TTC549 (cell line): ENCODE measurements at regions not wholly inside any gene's neighbourhood (a gene's known extent, or its start where the extent isn't known, plus 50 kb on each side); places are given as distances from the start of the nearest gene placed in this dataset.

ENCODE experiments used
- FAIRE-seq: peaks from 2 replicates; lab custom pipeline; 2012; peaks lifted over from hg19 to GRCh38; lab: Jason Lieb, UNC

DNA sequence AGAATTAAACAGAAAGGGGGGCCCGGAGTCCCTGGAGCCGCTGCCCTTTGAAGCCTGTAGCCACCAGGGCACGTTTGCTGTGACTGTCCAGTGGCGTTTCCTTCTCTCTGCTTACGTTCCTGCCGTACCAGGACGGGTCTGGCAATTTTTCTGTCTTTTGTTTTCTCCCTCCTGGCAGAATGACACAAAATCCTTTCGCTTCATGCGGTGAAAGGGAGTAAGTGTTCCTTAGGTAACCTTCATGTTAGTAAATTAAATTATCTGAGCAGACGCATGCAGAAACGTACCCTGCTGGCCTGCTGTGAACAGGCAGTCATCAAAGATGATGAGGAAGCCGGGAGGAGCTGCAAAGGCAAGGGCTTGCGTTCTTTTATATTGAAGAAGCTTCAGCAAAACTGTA is 299.3 kb upstream of the ARGLU1 start:
- FAIRE-seq, result no peak

GRCh38 chr13:106865716-106866440 is 297.9 kb upstream of the ARGLU1 start:
- FAIRE-seq, result no peak

GRCh38 chr13:106859533-106859904 is 291.6 kb upstream of the ARGLU1 start:
- FAIRE-seq, result no peak

DNA sequence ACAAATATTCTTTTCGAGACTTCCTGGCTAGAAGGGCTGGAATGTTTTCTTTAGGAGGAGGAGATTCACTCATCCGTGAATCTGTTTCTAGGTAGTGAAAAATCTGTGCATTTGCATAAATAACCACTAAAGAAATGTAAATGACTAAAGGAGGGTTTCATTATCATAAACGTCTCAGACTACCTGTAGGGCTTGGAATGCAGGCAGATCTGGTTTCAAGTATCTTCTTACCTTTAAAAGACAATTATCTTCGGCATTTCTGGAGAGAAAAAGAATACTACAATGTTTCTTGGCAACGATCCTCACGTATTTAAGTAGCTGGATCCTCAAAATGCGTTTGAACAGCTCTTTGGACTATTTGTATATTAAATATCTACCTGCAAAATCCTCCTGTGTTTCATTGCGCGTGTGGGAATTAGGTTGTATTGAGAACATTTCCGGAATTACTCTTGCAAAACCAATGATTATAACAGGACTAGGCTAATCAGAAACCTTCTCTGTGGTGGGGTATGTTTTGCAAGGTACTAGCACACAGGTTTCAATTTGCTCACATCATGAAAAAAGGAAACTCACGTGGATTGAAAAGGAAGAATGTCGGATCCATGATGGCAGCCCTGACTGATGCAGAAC is 291.1 kb upstream of the ARGLU1 start:
- FAIRE-seq, result no peak

- FAIRE-seq, result no peak
Measured at GRCh38 chr13:106852436-106852835, 284.5 kb upstream of the ARGLU1 start.

- no peak for FAIRE-seq
Measured at GRCh38 chr13:106850973-106851650, 283.2 kb upstream of the ARGLU1 start.

- no peak for FAIRE-seq
Measured at GRCh38 chr13:106846571-106847448, 278.9 kb upstream of the ARGLU1 start.

DNA sequence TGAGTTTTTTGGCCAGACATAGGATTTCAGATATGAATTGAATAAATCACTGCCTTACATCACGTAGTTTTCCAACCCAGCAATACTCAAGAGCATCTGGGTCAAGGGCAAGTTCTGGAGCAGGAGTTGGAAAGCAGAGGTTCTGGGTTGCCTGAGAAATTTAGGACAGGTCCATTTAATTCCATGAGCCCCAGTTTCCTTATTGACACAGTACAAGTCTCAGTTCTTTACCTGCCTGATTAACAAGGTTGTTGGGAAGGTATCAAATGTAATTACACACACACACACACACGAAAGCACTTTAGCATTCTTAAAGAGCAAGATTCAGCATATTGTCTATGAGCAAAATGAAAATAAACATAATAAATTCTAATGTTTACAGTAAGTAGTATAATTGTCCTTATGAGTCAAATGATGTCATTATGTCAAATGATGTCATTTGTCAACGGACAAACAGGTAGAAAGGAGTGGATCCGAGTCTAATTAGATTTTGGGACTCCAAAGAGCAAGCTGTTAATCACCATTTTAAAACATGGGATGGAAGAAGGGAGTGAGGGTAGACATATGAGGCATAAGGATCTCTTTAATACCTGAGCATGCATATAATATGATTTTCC is 268.4 kb upstream of the ARGLU1 start:
- FAIRE-seq, result no peak

GRCh38 chr13:106835477-106835876 is 267.5 kb upstream of the ARGLU1 start:
- no peak for FAIRE-seq

- FAIRE-seq, result no peak
Measured at GRCh38 chr13:106821979-106822378, 254.0 kb upstream of the ARGLU1 start.

GRCh38 chr13:106819413-106820180 is 251.7 kb upstream of the ARGLU1 start:
- FAIRE-seq, result no peak

DNA sequence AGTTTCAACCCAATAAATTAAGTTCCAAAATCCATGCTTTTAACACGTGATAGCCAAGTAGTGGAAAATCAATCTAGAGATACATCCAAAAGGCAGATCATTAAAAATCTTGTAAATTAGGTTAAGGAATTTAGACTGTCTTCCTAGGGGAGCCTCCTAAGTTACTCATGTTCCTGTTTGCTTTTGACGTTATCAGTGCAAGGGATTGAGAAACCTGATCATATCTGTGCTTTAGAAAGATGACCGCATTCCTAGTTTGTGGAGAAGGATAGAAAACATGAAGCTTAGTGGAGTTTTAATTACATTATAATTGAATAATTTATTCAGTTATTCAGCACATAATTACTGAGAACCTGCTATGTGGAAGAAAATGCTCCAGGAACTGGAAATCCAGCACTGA is 251.0 kb upstream of the ARGLU1 start:
- no peak for FAIRE-seq

GRCh38 chr13:106815545-106815944 is 247.6 kb upstream of the ARGLU1 start:
- FAIRE-seq, result no peak

- FAIRE-seq, result no peak
Measured at GRCh38 chr13:106814463-106814862, 246.5 kb upstream of the ARGLU1 start.

GRCh38 chr13:106810069-106810468 is 242.1 kb upstream of the ARGLU1 start:
- FAIRE-seq, result no peak

GRCh38 chr13:106804991-106805390 is 237.1 kb upstream of the ARGLU1 start:
- FAIRE-seq, result no peak

DNA sequence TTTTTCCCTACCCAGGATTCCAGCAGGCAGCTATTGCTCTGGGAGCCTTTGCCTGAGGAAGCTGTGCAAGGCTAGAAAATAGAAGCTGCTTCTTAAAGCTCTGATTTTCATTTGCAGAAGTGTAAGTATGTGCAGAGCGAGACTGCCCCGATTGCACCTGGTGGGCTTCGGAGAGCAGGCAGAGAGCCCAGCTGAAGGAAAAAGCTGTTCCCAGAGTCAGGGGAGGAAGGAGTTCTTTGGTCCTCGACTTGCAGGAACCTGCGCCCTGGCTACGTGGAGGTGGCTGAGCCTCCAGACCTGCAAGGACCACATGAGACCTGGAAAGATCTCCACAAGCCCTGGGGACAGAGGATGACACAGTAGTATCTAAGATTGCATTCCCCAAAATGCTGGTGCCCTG is 235.0 kb upstream of the ARGLU1 start:
- no peak for FAIRE-seq

GRCh38 chr13:106799781-106800335 is 231.9 kb upstream of the ARGLU1 start:
- FAIRE-seq, result no peak

DNA sequence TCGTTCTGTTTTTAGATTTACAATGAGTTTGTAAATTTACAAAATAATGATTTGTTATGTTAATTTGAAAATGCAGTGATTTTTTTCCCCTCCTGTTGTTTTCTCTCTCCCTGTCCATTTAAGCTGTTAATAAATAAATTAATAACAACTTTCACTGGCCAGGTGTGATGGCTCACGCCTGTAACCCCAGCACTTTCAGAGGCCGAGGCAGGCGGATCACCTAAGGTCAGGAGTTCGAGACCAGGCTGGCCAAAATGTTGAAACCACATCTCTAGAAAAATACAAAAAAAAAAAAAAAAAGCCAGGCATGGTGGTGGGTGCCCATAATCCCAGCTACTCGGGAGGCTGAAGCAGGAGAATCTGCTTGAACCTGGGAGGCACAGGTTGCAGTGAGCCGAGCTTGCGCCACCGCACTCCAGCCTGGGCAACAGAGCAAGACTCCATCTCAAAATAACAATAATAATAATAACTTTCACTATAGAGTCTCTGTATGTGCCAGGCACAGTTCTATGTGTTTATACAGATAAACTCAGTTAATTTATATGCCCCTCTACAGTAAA is 229.2 kb upstream of the ARGLU1 start:
- no peak for FAIRE-seq

- no peak for FAIRE-seq
Measured at GRCh38 chr13:106796280-106797047, 228.5 kb upstream of the ARGLU1 start.
